ENCODE measurements at regions not wholly inside any gene's neighbourhood (a gene's known extent, or its start where the extent isn't known, plus 50 kb on each side); places are given as distances from the start of the nearest gene placed in this dataset.
"Not testable (repeated sequence)": the region's sequence is repeated elsewhere in the genome, so short reads cannot be mapped to it uniquely, and the experiment has no call there.

GRCh38 chr4:144423930-144424329 is 222.0 kb upstream of the HHIP start:
- Histone ChIP-seq H2AFZ (ENCODE audit: low read length) (no peak overlapping the region), H3K14ac (ENCODE audit: insufficient read length) (no peak overlapping the region), H2AK5ac (ENCODE audit: low read depth, low read length) (no peak overlapping the region), H3K9me3 (ENCODE audit: insufficient read depth in 2 of 2, low read depth in 1 of 2, low read length in 1 of 2) (no peaks in the 10 kb centered on the region), H4K91ac (replicated peaks; ENCODE audit: insufficient read length, low read length) (no peak overlapping the region), H2BK12ac (ENCODE audit: low read depth, low read length) (no peak overlapping the region), H2BK120ac (replicated peaks; ENCODE audit: low read depth, low read length) (no peak overlapping the region), H3K27me3 (replicated peaks in 1 of 4; ENCODE audit: control insufficient read depth in 3 of 4, extremely low read depth in 1 of 4, insufficient read depth in 3 of 4, low read length in 3 of 4) (no peaks in the 10 kb centered on the region), H3K23ac (ENCODE audit: insufficient read length) (no peak overlapping the region), H3K36me3 (ENCODE audit: control insufficient read depth in 2 of 4, insufficient read depth in 4 of 4, low read length in 3 of 4) (no peaks in the 10 kb centered on the region), H3K23me2 (ENCODE audit: low read depth, low read length) (no peaks in the 10 kb centered on the region), H4K20me1 (replicated peaks in 1 of 2; ENCODE audit: control insufficient read depth in 1 of 2, insufficient read depth in 2 of 2, low read length in 2 of 2) (no peaks in the 10 kb centered on the region), H3K4me1 (replicated peaks in 1 of 4; ENCODE audit: control insufficient read depth in 3 of 4, insufficient read depth in 4 of 4, low read length in 3 of 4) (no peaks in the 10 kb centered on the region), H4K5ac (ENCODE audit: insufficient read length, low read depth, low read length) (no peak overlapping the region), H3K56ac (replicated peaks; ENCODE audit: insufficient read length, low read depth, low read length) (no peak overlapping the region), H4K8ac (ENCODE audit: extremely low read depth, insufficient read depth, low read length) (no peak overlapping the region), H3K27ac (ENCODE audit: low read depth, low read length) (no peak overlapping the region), H2BK20ac (ENCODE audit: low read length) (no peak overlapping the region), H3K4me2 (ENCODE audit: insufficient read depth in 1 of 2, low read depth in 2 of 2, low read length in 2 of 2) (no peak overlapping the region), H3K79me2 (ENCODE audit: control insufficient read depth in 1 of 2, insufficient read depth in 2 of 2, low read length in 2 of 2) (no peaks in the 10 kb centered on the region), H3K4ac (replicated peaks; ENCODE audit: insufficient read length, low read depth, low read length) (no peak overlapping the region), H3K79me1 (ENCODE audit: low read depth, low read length) (no peaks in the 10 kb centered on the region), H2BK5ac (ENCODE audit: low read depth, low read length) (no peak overlapping the region), H3K9ac (replicated peaks in 1 of 4; ENCODE audit: extremely low read depth in 1 of 4, low read depth in 3 of 4, low read length in 3 of 4) (no peak overlapping the region), H3K18ac (ENCODE audit: extremely low read depth, low read length) (no peak overlapping the region), H2BK15ac (ENCODE audit: low read length) (no peak overlapping the region), H3K4me3 (ENCODE audit: extremely low read depth in 1 of 4, insufficient read depth in 2 of 4, low read depth in 3 of 4, low read length in 4 of 4) (no peak overlapping the region)
- TF ChIP-seq ZNF274 (IDR thresholded peaks at IDR 0.05; ENCODE audit: borderline replicate concordance, extremely low read depth, low read length), result no peak
- ChIA-PET POLR2A (ENCODE audit: partially characterized antibody) (no interaction called here), CTCF (ENCODE audit: partially characterized antibody) (no interaction called here)
- no peak for FAIRE-seq
- no peak for DNase-seq (ENCODE audit: low read depth in 1 of 2, low spot score in 2 of 2)

- H3K79me1 ChIP-seq (ENCODE audit: low read depth, low read length); H4K91ac ChIP-seq (replicated peaks; ENCODE audit: insufficient read length, low read length); H2BK120ac ChIP-seq (replicated peaks; ENCODE audit: low read depth, low read length); H3K9ac ChIP-seq (replicated peaks in 1 of 4; ENCODE audit: extremely low read depth in 1 of 4, low read depth in 3 of 4, low read length in 3 of 4); H4K5ac ChIP-seq (ENCODE audit: insufficient read length, low read depth, low read length); H2BK5ac ChIP-seq (ENCODE audit: low read depth, low read length); POLR2A ChIA-PET (ENCODE audit: partially characterized antibody); H3K27ac ChIP-seq (ENCODE audit: low read depth, low read length); DNase-seq (ENCODE audit: low read depth in 1 of 2, low spot score in 2 of 2); FAIRE-seq; H3K79me2 ChIP-seq (ENCODE audit: control insufficient read depth in 1 of 2, insufficient read depth in 2 of 2, low read length in 2 of 2); H2BK20ac ChIP-seq (ENCODE audit: low read length); H3K27me3 ChIP-seq (replicated peaks in 1 of 4; ENCODE audit: control insufficient read depth in 3 of 4, extremely low read depth in 1 of 4, insufficient read depth in 3 of 4, low read length in 3 of 4); H3K23ac ChIP-seq (ENCODE audit: insufficient read length); H3K4me1 ChIP-seq (replicated peaks in 1 of 4; ENCODE audit: control insufficient read depth in 3 of 4, insufficient read depth in 4 of 4, low read length in 3 of 4); H2AFZ ChIP-seq (ENCODE audit: low read length); H4K20me1 ChIP-seq (replicated peaks in 1 of 2; ENCODE audit: control insufficient read depth in 1 of 2, insufficient read depth in 2 of 2, low read length in 2 of 2); H3K14ac ChIP-seq (ENCODE audit: insufficient read length); H3K23me2 ChIP-seq (ENCODE audit: low read depth, low read length); H3K36me3 ChIP-seq (ENCODE audit: control insufficient read depth in 2 of 4, insufficient read depth in 4 of 4, low read length in 3 of 4); H2BK15ac ChIP-seq (ENCODE audit: low read length); H3K18ac ChIP-seq (ENCODE audit: extremely low read depth, low read length); H3K4me3 ChIP-seq (ENCODE audit: extremely low read depth in 1 of 4, insufficient read depth in 2 of 4, low read depth in 3 of 4, low read length in 4 of 4); H2AK5ac ChIP-seq (ENCODE audit: low read depth, low read length); H3K9me3 ChIP-seq (ENCODE audit: insufficient read depth in 2 of 2, low read depth in 1 of 2, low read length in 1 of 2); H3K4ac ChIP-seq (replicated peaks; ENCODE audit: insufficient read length, low read depth, low read length); H3K56ac ChIP-seq (replicated peaks; ENCODE audit: insufficient read length, low read depth, low read length); H3K4me2 ChIP-seq (ENCODE audit: insufficient read depth in 1 of 2, low read depth in 2 of 2, low read length in 2 of 2); H2BK12ac ChIP-seq (ENCODE audit: low read depth, low read length); H4K8ac ChIP-seq (ENCODE audit: extremely low read depth, insufficient read depth, low read length): not testable (repeated sequence)
- CTCF ChIA-PET (ENCODE audit: partially characterized antibody), result interaction anchor here (0.9 kb wide), 1 partner anchor 73 kb away, joined by 3 read pairs; no protein-coding TSS in a partner anchor
- 91% methylated on average over 8 of the region's 11 CpGs; no CpG with 5 or more reads in 1 of the 2 experiments for WGBS, 2 experiments (ENCODE audit: extremely low coverage in 1 of 2, insufficient coverage in 1 of 2, insufficient read length in 1 of 2, insufficient replicate concordance in 2 of 2, low coverage in 1 of 2, low lambda C conversion rate in 2 of 2, missing lambda C conversion rate in 1 of 2)
Observed at GRCh38 chr4:144426023-144426422, 219.9 kb upstream of the HHIP start.

Data from H1 (cell line).